CD14-positive monocyte (primary cell): ENCODE measurements at regions not wholly inside any gene's neighbourhood (a gene's known extent, or its start where the extent isn't known, plus 50 kb on each side); places are given as distances from the start of the nearest gene placed in this dataset.
A peak's percentile ranks its signal among the peaks of the same experiment; 100 is the strongest.

Experiments used
- DNase-seq, 3 donors: peaks; one replicate each; pipeline ENCODE4 v3.0.0-alpha.2; 2011 to 2022
- H2AFZ ChIP-seq: 2 replicates; pipeline ENCODE4 v1.6.0; 2012; ENCODE audit warnings: mild to moderate bottlenecking, low read depth, low read length, inconsistent platforms; ENCODE audit not compliant: insufficient read depth, poor library complexity, severe bottlenecking
- H3K27ac ChIP-seq, 2 donors: 1 replicate in 1 of 2; 2 replicates in 1 of 2; pipeline ENCODE4 v1.5.1; 2012 to 2013; ENCODE audit warnings: low read length in 2 of 2, control low read depth in 1 of 2, inconsistent platforms in 1 of 2, low read depth in 1 of 2, mild to moderate bottlenecking in 1 of 2
- H3K27me3 ChIP-seq, 2 donors: one replicate each; pipeline versions ENCODE4 v1.6.0 to v1.6.1; 2011 to 2013; ENCODE audit warnings: low read length in 2 of 2; ENCODE audit not compliant: control insufficient read depth in 2 of 2, insufficient read depth in 2 of 2
- H3K36me3 ChIP-seq, 2 donors: replicated peaks in 1 of 2; 1 replicate in 1 of 2; 2 replicates in 1 of 2; pipeline versions ENCODE4 v1.5.1 to v1.6.1; 2012 to 2013; ENCODE audit warnings: low read length in 2 of 2, control low read depth in 1 of 2, inconsistent platforms in 1 of 2, mild to moderate bottlenecking in 1 of 2; ENCODE audit not compliant: insufficient read depth in 2 of 2, control insufficient read depth in 1 of 2
- H3K4me1 ChIP-seq, 2 donors: 1 replicate in 1 of 2; 2 replicates in 1 of 2; pipeline versions ENCODE4 v1.5.1 to v1.6.1; 2012 to 2013; ENCODE audit warnings: low read length in 2 of 2, control low read depth in 1 of 2, inconsistent platforms in 1 of 2, mild to moderate bottlenecking in 1 of 2, moderate library complexity in 1 of 2; ENCODE audit not compliant: insufficient read depth in 2 of 2, control insufficient read depth in 1 of 2
- H3K4me2 ChIP-seq: replicated peaks from 2 replicates; pipeline ENCODE3; 2012; ENCODE audit warnings: low read length, moderate library complexity, mild to moderate bottlenecking; ENCODE audit not compliant: poor library complexity, severe bottlenecking; ENCODE audit errors: extremely low read depth
- H3K4me3 ChIP-seq, 3 experiments: fragments of 200-600 bp in 1 of 3; sonication (generic) in 1 of 3; replicated peaks in 1 of 3; 1 replicate in 2 of 3; 2 replicates in 1 of 3; pipeline ENCODE4 v1.5.1; 2011 to 2013; ENCODE audit warnings: low read length in 3 of 3, mild to moderate bottlenecking in 3 of 3, control low read depth in 2 of 3, low read depth in 2 of 3, inconsistent platforms in 1 of 3, moderate library complexity in 1 of 3
- H3K79me2 ChIP-seq: 2 replicates; pipeline ENCODE4 v1.6.0; 2012; ENCODE audit warnings: mild to moderate bottlenecking, control low read depth, inconsistent platforms, low read length, moderate library complexity; ENCODE audit not compliant: insufficient read depth
- H3K9ac ChIP-seq: 2 replicates; pipeline ENCODE4 v1.6.0; 2017; ENCODE audit warnings: low read length, mild to moderate bottlenecking; ENCODE audit not compliant: insufficient read depth, poor library complexity, severe bottlenecking
- H3K9me3 ChIP-seq, 2 donors: replicated peaks in 1 of 2; 1 replicate in 1 of 2; 2 replicates in 1 of 2; pipeline versions ENCODE4 v1.5.1 to v1.6.1; 2012 to 2013; ENCODE audit warnings: low read length in 2 of 2, control low read depth in 1 of 2; ENCODE audit not compliant: control insufficient read depth in 1 of 2, insufficient read depth in 1 of 2
- H4K20me1 ChIP-seq: 2 replicates; pipeline ENCODE4 v1.6.0; 2012; ENCODE audit warnings: mild to moderate bottlenecking, low read length, control low read depth, moderate library complexity; ENCODE audit not compliant: insufficient read depth
- H3K27ac Mint-ChIP-seq, 7 donors: one replicate each; pipeline ENCODE4 v1.8.0; 2020; ENCODE audit warnings: mild to moderate bottlenecking in 7 of 7, mixed read lengths in 7 of 7, moderate library complexity in 6 of 7, inconsistent platforms in 2 of 7
- H3K27me3 Mint-ChIP-seq, 3 donors: one replicate each; pipeline ENCODE4 v1.8.0; 2021 to 2022; ENCODE audit warnings: low read depth in 3 of 3, mild to moderate bottlenecking in 3 of 3, mixed read lengths in 3 of 3, moderate library complexity in 3 of 3, inconsistent platforms in 1 of 3
- H3K36me3 Mint-ChIP-seq, 2 donors: one replicate each; pipeline ENCODE4 v1.8.0; 2020; ENCODE audit warnings: mixed read lengths in 2 of 2, inconsistent platforms in 1 of 2, mild to moderate bottlenecking in 1 of 2
- H3K4me1 Mint-ChIP-seq: one replicate; pipeline ENCODE4 v1.8.0; 2020; ENCODE audit warnings: mild to moderate bottlenecking, mixed read lengths
- H3K4me3 Mint-ChIP-seq, 2 donors: one replicate each; pipeline ENCODE4 v1.8.0; 2020; ENCODE audit warnings: mild to moderate bottlenecking in 2 of 2, mixed read lengths in 2 of 2, moderate library complexity in 1 of 2
- H3K9me3 Mint-ChIP-seq, 7 donors: one replicate each; pipeline ENCODE4 v1.8.0; 2020 to 2022; ENCODE audit warnings: mixed read lengths in 7 of 7, mild to moderate bottlenecking in 6 of 7, moderate library complexity in 6 of 7, inconsistent platforms in 2 of 7
- WGBS: methylation state at CpG from one replicate; pipeline ENCODE4 v1.1.5; 2013; ENCODE audit warnings: missing lambda C conversion rate; ENCODE audit not compliant: insufficient coverage; 5-methylcytosine and 5-hydroxymethylcytosine counted together
- intact Hi-C, 2 donors: fragments of 100-400 bp; cut with micrococcal nuclease; formaldehyde crosslinking; loops; one replicate each; pipeline versions ENCODE4 v1.15.0 to v1.15.1; 2023
- TF ChIP-seq, protein P1 (sequence below): fragments of 200-600 bp; IDR thresholded peaks from one replicate; pipeline ENCODE4 v1.8.0; 2022; ENCODE audit warnings: antibody characterized with exemption, mild to moderate bottlenecking

DNA sequence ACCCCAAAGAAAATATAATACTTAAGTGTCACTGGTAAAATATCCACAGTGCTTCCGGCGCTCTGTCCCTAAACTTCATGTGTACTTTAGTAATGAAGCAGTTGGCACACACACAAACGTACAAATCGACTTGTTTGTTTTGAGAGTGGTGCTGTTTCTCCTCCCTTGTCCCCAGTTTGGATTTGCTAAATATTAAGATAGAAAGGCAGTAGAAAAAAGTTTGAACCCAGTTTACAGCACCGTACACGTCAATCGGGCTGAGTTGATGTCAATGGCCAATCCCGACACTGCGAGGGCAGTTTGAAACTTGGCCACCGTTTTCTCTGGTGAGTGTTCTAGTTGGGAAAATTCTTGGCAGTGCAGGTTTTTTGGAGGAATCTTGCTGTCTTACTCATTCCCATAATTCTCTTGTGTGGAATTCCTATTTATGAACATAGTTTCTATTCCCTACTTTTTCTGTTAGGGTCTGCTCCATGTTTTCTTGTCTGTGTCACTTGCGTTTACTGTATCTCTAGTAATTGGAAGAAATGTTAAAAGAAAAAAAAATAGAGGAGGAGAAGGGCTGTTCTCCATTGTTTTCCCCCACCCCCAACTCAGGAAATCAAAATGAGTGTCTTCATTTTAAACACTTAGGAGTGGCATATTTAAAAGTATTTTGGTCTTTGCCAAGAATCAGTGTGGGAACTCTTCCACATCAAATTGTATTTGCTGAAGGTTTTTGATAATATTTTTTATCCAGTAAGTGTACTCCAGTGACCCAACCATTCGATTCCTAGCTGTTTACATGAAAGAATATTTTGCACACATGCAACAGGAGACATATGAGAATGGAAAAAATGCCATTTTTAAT, 72.3 kb downstream of the OR2B2 start:
- intact Hi-C loops = loop anchor here (2.0 to 5.0 kb wide), 3 partner anchors 25 to 52 kb away; a partner anchor contains a TSS
- peak overlapping the region; percentile 81 for H2AFZ ChIP-seq
- H3K27ac ChIP-seq = peak overlapping the region in 1 of 2 donors; percentile 96
- no peaks in the 10 kb centered on the region for H3K9me3 ChIP-seq
- H3K79me2 ChIP-seq = peaks cover 15% of the 10 kb centered on the region
- H3K9ac ChIP-seq = peak overlapping the region; percentile 84
- H3K4me2 ChIP-seq = peak overlapping the region; percentile 79
- Mint-ChIP-seq H3K36me3 (peaks cover 0 to 3% of the 10 kb centered on the region in 2 donors), H3K27me3 (no peaks in the 10 kb centered on the region), H3K27ac (peak overlapping the region in 2 of 7 donors; percentile 28 to 54), H3K9me3 (no peaks in the 10 kb centered on the region), H3K4me3 (no peak overlapping the region), H3K4me1 (peaks cover 14% of the 10 kb centered on the region)
- TF ChIP-seq, protein P1, sequence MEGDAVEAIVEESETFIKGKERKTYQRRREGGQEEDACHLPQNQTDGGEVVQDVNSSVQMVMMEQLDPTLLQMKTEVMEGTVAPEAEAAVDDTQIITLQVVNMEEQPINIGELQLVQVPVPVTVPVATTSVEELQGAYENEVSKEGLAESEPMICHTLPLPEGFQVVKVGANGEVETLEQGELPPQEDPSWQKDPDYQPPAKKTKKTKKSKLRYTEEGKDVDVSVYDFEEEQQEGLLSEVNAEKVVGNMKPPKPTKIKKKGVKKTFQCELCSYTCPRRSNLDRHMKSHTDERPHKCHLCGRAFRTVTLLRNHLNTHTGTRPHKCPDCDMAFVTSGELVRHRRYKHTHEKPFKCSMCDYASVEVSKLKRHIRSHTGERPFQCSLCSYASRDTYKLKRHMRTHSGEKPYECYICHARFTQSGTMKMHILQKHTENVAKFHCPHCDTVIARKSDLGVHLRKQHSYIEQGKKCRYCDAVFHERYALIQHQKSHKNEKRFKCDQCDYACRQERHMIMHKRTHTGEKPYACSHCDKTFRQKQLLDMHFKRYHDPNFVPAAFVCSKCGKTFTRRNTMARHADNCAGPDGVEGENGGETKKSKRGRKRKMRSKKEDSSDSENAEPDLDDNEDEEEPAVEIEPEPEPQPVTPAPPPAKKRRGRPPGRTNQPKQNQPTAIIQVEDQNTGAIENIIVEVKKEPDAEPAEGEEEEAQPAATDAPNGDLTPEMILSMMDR = no peak
- H3K36me3 ChIP-seq = no peaks in the 10 kb centered on the region
- WGBS = 0% methylated on average over 3 of the region's 12 CpGs
- H3K27me3 ChIP-seq = no peaks in the 10 kb centered on the region
- H3K4me3 ChIP-seq = peak overlapping the region; percentile 75 to 87 (median 77)
- peaks cover 33 to 47% of the 10 kb centered on the region in 2 donors for H3K4me1 ChIP-seq
- no peaks in the 10 kb centered on the region for H4K20me1 ChIP-seq
- DNase-seq = peak in 2 of 3 donors; percentile 1 to 9

DNA sequence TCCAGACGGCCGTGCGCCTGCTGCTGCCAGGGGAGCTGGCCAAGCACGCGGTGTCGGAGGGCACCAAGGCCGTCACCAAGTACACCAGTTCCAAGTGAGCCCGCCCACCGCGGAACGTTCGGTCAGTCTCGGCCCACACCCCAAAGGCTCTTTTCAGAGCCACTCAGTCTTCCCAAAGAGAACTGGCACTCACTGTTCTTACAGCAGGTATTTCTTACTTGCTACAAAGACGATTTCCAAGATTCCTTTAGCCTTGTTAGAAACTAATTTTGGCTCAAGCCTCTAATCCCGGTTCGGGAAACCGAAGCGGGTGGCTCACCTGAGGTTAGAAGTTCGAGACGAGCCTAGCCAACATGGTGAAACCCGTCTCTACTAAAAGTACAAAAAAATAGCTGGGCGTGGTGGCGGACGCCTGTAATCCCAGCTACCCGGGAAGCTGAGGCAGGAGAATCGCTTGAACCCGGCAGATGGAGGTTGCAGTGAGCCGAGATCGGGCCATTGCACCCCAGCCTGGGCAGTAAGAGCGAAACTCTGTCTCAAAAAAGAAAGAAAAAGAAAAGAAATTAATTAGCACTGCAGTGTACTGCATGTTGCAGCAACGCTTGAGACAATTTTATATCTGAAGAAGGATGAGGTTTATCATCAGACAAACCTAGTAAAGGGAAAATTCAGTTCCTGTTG, 73.1 kb downstream of the OR2B2 start:
- WGBS = 0% methylated on average over 29 of the region's 31 CpGs
- Mint-ChIP-seq H3K36me3 (peaks cover 0 to 3% of the 10 kb centered on the region in 2 donors), H3K4me1 (peaks cover 14% of the 10 kb centered on the region), H3K27me3 (no peaks in the 10 kb centered on the region), H3K27ac (no peak overlapping the region), H3K4me3 (no peak overlapping the region), H3K9me3 (no peaks in the 10 kb centered on the region)
- H3K9me3 ChIP-seq = no peaks in the 10 kb centered on the region
- intact Hi-C loops = loop anchor here (2.0 to 5.0 kb wide), 3 partner anchors 26 to 53 kb away; a partner anchor contains a TSS
- H3K4me3 ChIP-seq = peak overlapping the region; percentile 75 to 87 (median 77)
- no peaks in the 10 kb centered on the region for H3K27me3 ChIP-seq
- H2AFZ ChIP-seq = peak overlapping the region; percentile 81
- TF ChIP-seq, protein P1 = no peak
- no peaks in the 10 kb centered on the region for H3K36me3 ChIP-seq
- peak overlapping the region; percentile 79 for H3K4me2 ChIP-seq
- H3K4me1 ChIP-seq = peaks cover 33 to 47% of the 10 kb centered on the region in 2 donors
- DNase-seq = peak in 2 of 3 donors; percentile 31 to 41
- H3K9ac ChIP-seq = peak overlapping the region; percentile 84
- peak overlapping the region; percentile 95 to 96 for H3K27ac ChIP-seq
- peaks cover 16% of the 10 kb centered on the region for H3K79me2 ChIP-seq
- no peaks in the 10 kb centered on the region for H4K20me1 ChIP-seq
